Neutrophil (primary cell): ENCODE measurements at regions not wholly inside any gene's neighbourhood (a gene's known extent, or its start where the extent isn't known, plus 50 kb on each side); places are given as distances from the start of the nearest gene placed in this dataset.

Source experiments
- H3K27ac ChIP-seq: fragments of 200-600 bp; sonication (generic); 2 replicates; pipeline ENCODE4 v1.5.1; 2016; ENCODE audit warnings: mild to moderate bottlenecking, moderate library complexity
- H3K27me3 ChIP-seq: fragments of 200-600 bp; sonication (generic); 2 replicates; pipeline ENCODE4 v1.6.0; 2016; ENCODE audit warnings: mild to moderate bottlenecking
- H3K36me3 ChIP-seq: fragments of 200-600 bp; sonication (generic); 2 replicates; pipeline ENCODE4 v1.5.1; 2017
- H3K4me1 ChIP-seq, 2 experiments: fragments of 200-600 bp in 1 of 2; sonication (generic) in 1 of 2; 1 replicate in 1 of 2; 2 replicates in 1 of 2; pipeline versions ENCODE4 v1.5.1 to v1.6.1; 2013 to 2016; ENCODE audit warnings: low read depth in 1 of 2, low read length in 1 of 2, mild to moderate bottlenecking in 1 of 2, moderate library complexity in 1 of 2; ENCODE audit not compliant: control insufficient read depth in 1 of 2, insufficient read depth in 1 of 2
- H3K4me3 ChIP-seq, 2 experiments: fragments of 200-600 bp in 1 of 2; sonication (generic) in 1 of 2; 1 replicate in 1 of 2; 2 replicates in 1 of 2; pipeline ENCODE4 v1.5.1; 2013 to 2016; ENCODE audit warnings: low read depth in 1 of 2, low read length in 1 of 2, mild to moderate bottlenecking in 1 of 2, moderate library complexity in 1 of 2
- H3K9me3 ChIP-seq: fragments of 200-600 bp; sonication (generic); 2 replicates; pipeline ENCODE4 v1.5.1; 2016
- TF ChIP-seq, protein P1 (sequence below): fragments of 200-600 bp; sonication (generic); IDR thresholded peaks from 2 replicates; pipeline ENCODE4 v1.5.1; 2016; ENCODE audit warnings: antibody characterized with exemption

GRCh38 chr2:11912980-11913379 is 166.5 kb downstream of the LPIN1 start:
- TF ChIP-seq, protein P1, sequence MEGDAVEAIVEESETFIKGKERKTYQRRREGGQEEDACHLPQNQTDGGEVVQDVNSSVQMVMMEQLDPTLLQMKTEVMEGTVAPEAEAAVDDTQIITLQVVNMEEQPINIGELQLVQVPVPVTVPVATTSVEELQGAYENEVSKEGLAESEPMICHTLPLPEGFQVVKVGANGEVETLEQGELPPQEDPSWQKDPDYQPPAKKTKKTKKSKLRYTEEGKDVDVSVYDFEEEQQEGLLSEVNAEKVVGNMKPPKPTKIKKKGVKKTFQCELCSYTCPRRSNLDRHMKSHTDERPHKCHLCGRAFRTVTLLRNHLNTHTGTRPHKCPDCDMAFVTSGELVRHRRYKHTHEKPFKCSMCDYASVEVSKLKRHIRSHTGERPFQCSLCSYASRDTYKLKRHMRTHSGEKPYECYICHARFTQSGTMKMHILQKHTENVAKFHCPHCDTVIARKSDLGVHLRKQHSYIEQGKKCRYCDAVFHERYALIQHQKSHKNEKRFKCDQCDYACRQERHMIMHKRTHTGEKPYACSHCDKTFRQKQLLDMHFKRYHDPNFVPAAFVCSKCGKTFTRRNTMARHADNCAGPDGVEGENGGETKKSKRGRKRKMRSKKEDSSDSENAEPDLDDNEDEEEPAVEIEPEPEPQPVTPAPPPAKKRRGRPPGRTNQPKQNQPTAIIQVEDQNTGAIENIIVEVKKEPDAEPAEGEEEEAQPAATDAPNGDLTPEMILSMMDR: no peak
- no peaks in the 10 kb centered on the region for H3K27me3 ChIP-seq
- no peak overlapping the region for H3K27ac ChIP-seq
- H3K36me3 ChIP-seq: no peaks in the 10 kb centered on the region
- H3K9me3 ChIP-seq: no peaks in the 10 kb centered on the region
- peaks cover 11 to 15% of the 10 kb centered on the region in 2 experiments for H3K4me1 ChIP-seq
- H3K4me3 ChIP-seq: no peak overlapping the region

DNA sequence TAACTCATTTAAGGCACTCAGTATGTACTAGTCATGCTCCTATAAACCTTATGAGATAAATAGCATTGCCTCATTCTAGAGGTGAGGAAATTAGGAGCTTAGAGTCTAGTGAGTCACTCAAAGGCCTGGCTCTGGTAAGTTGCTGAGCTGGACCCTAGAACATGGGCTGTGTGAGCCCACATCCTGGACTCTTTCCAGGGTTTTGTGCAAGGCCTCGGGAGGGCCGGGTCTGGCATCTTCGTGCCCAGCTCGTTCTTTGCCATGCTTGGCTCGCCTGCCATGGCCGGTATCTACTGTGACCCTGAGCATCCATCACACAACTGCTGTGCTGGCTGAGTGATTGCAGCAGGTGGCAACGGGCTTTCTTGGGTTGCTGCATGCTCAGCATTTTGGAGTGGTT is 168.0 kb downstream of the LPIN1 start:
- no peak overlapping the region for H3K27ac ChIP-seq
- H3K36me3 ChIP-seq: no peaks in the 10 kb centered on the region
- TF ChIP-seq, protein P1: no peak
- H3K4me3 ChIP-seq: no peak overlapping the region
- H3K27me3 ChIP-seq: no peaks in the 10 kb centered on the region
- H3K9me3 ChIP-seq: no peaks in the 10 kb centered on the region
- peaks cover 7 to 8% of the 10 kb centered on the region in 2 experiments for H3K4me1 ChIP-seq

DNA sequence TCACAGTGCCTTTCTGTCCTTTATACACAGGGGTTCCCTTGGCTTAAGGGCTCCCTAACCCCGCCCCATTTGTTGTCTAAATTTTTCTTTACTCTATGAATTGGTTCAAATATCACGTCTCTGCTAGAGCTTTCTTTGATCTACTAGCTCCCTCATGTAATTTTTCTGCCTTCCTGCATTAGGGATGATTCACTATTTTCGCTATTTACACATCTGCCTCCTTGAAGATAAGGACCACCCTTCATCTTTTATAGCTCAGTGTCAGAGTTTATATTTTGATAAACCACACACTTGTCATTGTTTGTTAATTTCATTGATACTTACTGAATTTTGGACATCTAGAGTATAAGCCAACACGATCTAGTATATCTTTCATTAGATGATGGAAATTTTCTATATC is 169.2 kb downstream of the LPIN1 start:
- no peaks in the 10 kb centered on the region for H3K9me3 ChIP-seq
- TF ChIP-seq, protein P1: no peak
- no peaks in the 10 kb centered on the region for H3K27me3 ChIP-seq
- H3K4me1 ChIP-seq: peaks cover 10 to 11% of the 10 kb centered on the region in 2 experiments
- H3K27ac ChIP-seq: no peak overlapping the region
- no peak overlapping the region for H3K4me3 ChIP-seq
- H3K36me3 ChIP-seq: no peaks in the 10 kb centered on the region

DNA sequence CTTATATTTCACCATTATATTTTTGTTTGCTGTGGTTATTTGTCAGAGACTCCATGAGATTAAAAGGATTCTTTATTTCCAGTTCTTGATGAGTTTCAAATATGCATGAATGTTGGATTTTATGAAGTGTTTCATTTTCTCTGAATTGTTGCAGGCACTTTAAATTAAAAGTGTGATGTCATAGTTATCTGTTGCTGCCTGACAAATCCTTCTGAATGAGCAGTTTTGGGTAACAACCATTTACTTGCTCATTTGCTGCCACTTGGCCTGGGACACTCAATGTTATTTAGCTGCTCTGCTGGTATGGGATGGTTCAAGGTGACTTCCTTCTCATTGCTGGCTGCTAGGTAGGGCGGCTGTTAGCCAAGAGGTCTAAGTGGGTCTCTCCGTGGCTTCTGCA is 173.5 kb downstream of the LPIN1 start:
- TF ChIP-seq, protein P1: no peak
- Histone ChIP-seq H3K27ac (no peak overlapping the region), H3K27me3 (no peaks in the 10 kb centered on the region), H3K9me3 (no peaks in the 10 kb centered on the region), H3K4me3 (no peak overlapping the region), H3K36me3 (no peaks in the 10 kb centered on the region), H3K4me1 (peaks cover 17 to 21% of the 10 kb centered on the region in 2 experiments)

- no peaks in the 10 kb centered on the region for H3K36me3 ChIP-seq
- no peaks in the 10 kb centered on the region for H3K27me3 ChIP-seq
- TF ChIP-seq, protein P1: no peak
- H3K4me3 ChIP-seq: no peak overlapping the region
- no peaks in the 10 kb centered on the region for H3K9me3 ChIP-seq
- H3K27ac ChIP-seq: no peak overlapping the region
- peaks cover 17 to 21% of the 10 kb centered on the region in 2 experiments for H3K4me1 ChIP-seq
Observed at GRCh38 chr2:11920993-11921583, 174.7 kb downstream of the LPIN1 start.
